HFFc6 (cell line): ENCODE measurements at regions not wholly inside any gene's neighbourhood (a gene's known extent, or its start where the extent isn't known, plus 50 kb on each side); places are given as distances from the start of the nearest gene placed in this dataset.

Experiments
- DNase-seq: peaks from one replicate; pipeline ENCODE4 v3.0.0-alpha.2; 2018
- H3K27ac Mint-ChIP-seq: 2 replicates; pipeline ENCODE4 v1.8.0; 2020; ENCODE audit warnings: mild to moderate bottlenecking, mixed read lengths
- H3K27me3 Mint-ChIP-seq: 2 replicates; pipeline ENCODE4 v1.8.0; 2021; ENCODE audit warnings: mild to moderate bottlenecking, moderate library complexity, mixed read lengths; ENCODE audit not compliant: insufficient read depth
- H3K36me3 Mint-ChIP-seq: 2 replicates; pipeline ENCODE4 v1.8.0; 2021; ENCODE audit warnings: low read depth, mixed read lengths
- H3K4me1 Mint-ChIP-seq: 2 replicates; pipeline ENCODE4 v1.8.0; 2020; ENCODE audit warnings: low read depth, mixed read lengths
- H3K4me3 Mint-ChIP-seq: 2 replicates; pipeline ENCODE4 v1.8.0; 2020; ENCODE audit warnings: mild to moderate bottlenecking, moderate library complexity, mixed read lengths
- H3K9me3 Mint-ChIP-seq: 2 replicates; pipeline ENCODE4 v1.8.0; 2020; ENCODE audit warnings: mild to moderate bottlenecking, mixed read lengths
- TF ChIP-seq, protein P1 (sequence below): fragments of 200-600 bp; sonication (generic); IDR thresholded peaks from 2 replicates; pipeline ENCODE4 v1.5.0; 2021; ENCODE audit warnings: antibody characterized with exemption, mild to moderate bottlenecking

DNA sequence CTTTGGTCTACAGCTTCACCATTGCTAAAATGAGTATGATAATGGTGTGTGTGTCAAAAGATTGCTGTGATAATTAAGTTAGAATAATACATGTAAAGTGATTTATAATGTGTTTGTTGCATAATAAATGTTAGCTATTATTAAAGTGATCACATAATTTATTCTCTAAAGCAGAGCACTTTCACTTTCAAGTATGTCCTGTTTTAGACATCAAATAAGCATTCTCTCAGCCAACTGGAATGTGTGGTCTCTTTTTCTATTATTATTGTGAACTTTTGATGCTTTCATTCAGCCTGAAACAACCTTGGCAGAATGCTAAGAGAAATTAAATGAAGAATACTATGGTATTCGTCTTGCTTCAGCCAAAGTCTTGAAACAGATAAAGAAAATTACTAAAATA, 102.8 kb upstream of the COL11A1 start:
- H3K27me3 Mint-ChIP-seq, result no peaks in the 10 kb centered on the region
- TF ChIP-seq, protein P1, sequence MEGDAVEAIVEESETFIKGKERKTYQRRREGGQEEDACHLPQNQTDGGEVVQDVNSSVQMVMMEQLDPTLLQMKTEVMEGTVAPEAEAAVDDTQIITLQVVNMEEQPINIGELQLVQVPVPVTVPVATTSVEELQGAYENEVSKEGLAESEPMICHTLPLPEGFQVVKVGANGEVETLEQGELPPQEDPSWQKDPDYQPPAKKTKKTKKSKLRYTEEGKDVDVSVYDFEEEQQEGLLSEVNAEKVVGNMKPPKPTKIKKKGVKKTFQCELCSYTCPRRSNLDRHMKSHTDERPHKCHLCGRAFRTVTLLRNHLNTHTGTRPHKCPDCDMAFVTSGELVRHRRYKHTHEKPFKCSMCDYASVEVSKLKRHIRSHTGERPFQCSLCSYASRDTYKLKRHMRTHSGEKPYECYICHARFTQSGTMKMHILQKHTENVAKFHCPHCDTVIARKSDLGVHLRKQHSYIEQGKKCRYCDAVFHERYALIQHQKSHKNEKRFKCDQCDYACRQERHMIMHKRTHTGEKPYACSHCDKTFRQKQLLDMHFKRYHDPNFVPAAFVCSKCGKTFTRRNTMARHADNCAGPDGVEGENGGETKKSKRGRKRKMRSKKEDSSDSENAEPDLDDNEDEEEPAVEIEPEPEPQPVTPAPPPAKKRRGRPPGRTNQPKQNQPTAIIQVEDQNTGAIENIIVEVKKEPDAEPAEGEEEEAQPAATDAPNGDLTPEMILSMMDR, result no peak
- no peaks in the 10 kb centered on the region for H3K36me3 Mint-ChIP-seq
- DNase-seq, result peak; percentile 8
- H3K4me3 Mint-ChIP-seq, result peak overlapping the region; percentile 81
- H3K4me1 Mint-ChIP-seq, result peaks cover 26% of the 10 kb centered on the region
- H3K27ac Mint-ChIP-seq, result peak overlapping the region; percentile 48
- H3K9me3 Mint-ChIP-seq, result no peaks in the 10 kb centered on the region

DNA sequence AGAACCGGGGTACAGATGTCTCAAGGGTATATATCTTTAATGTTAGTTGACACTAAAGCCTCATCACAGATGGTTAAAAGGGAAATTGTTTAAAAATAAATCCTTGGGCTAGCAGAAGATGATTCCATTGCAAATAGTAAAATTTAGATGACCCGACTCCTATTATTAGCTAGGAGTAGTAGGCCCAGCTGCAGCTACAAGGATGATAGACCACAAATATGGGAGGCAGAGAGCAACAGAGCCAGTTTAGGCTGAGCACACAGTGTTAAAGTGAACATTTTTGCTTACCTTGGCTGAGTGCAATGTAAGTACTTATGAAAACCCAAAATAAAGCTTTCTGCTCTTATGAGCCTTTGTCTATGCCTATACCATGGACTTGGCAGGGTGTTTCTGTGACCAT, 100.5 kb upstream of the COL11A1 start:
- Mint-ChIP-seq H3K4me3 (no peak overlapping the region), H3K4me1 (peaks cover 21% of the 10 kb centered on the region), H3K36me3 (no peaks in the 10 kb centered on the region), H3K27me3 (no peaks in the 10 kb centered on the region), H3K27ac (no peak overlapping the region), H3K9me3 (no peaks in the 10 kb centered on the region)
- DNase-seq, result no peak
- TF ChIP-seq, protein P1, result no peak

DNA sequence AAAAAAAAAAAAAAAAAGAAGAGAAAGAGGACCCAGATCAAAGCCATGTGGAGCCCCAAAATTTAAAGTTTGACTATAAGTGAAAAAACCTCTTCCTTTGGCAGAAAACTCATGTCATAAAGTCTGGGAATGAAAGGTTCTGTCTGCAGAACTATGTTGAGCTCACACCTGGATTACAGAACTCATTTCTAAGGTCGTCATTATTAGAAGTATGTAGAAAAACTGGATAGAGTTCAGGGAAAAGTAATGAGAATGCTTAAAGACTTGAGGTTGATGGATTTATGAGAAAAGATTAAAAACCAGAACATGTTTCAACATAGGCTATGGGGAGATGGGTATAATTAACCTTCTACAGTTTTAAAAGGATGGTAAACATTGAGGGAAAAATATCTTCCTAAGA, 90.7 kb upstream of the COL11A1 start:
- H3K27ac Mint-ChIP-seq, result no peak overlapping the region

DNA sequence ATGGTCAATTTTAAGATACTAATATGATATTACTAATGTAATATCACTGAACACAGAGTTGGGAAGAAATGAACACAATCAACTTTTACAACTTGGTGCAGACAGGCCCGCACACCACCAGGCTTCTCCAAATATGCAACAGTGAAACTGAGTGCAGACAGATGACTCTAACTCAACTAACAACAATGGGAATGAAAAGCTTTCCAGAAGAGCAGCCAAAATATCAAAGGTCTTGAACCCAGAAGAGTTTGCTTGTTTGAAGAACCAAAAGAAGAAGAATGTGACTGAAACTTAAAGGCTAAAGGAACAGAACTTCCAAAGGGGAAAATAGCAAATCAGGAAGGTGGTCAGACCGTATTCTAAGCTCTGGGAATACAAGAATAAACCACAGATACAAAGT, 89.8 kb upstream of the COL11A1 start:
- TF ChIP-seq, protein P1, result no peak
- no peak for DNase-seq
- H3K36me3 Mint-ChIP-seq, result no peaks in the 10 kb centered on the region
- peaks cover 47% of the 10 kb centered on the region for H3K4me1 Mint-ChIP-seq
- no peak overlapping the region; the same call in 1 of the 2 replicates for H3K27ac Mint-ChIP-seq
- H3K27me3 Mint-ChIP-seq, result no peaks in the 10 kb centered on the region
- H3K4me3 Mint-ChIP-seq, result no peak overlapping the region
- no peaks in the 10 kb centered on the region for H3K9me3 Mint-ChIP-seq

More for the DNA sequence above, 90.7 kb upstream of the COL11A1 start:
- no peaks in the 10 kb centered on the region for H3K27me3 Mint-ChIP-seq
- peaks cover 37% of the 10 kb centered on the region for H3K4me1 Mint-ChIP-seq
- H3K36me3 Mint-ChIP-seq, result no peaks in the 10 kb centered on the region
- no peak for DNase-seq
- TF ChIP-seq, protein P1, result no peak
- H3K9me3 Mint-ChIP-seq, result no peaks in the 10 kb centered on the region
- H3K4me3 Mint-ChIP-seq, result no peak overlapping the region

DNA sequence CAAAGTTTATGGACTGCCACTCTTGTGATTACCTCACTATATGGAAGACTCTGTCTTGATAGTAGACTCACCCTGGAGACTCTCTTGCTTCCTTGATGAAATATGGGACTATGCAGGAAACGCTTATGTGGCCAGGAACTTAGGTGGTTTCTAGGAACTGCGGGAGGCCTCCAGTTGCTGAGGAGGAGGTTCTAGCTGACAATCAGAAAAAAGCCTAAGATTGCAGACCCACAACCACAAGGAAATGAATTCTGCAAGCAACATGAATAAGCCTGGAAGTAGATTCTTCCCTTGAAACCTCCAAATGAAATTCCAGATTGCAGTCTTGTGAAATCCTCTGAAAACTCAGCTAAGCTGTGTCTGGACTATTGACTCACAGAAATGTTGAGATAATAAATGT, 88.9 kb upstream of the COL11A1 start:
- H3K27me3 Mint-ChIP-seq, result no peaks in the 10 kb centered on the region

More for the DNA sequence above, 88.9 kb upstream of the COL11A1 start:
- H3K4me3 Mint-ChIP-seq, result no peak overlapping the region
- peak overlapping the region; percentile 54 for H3K27ac Mint-ChIP-seq
- TF ChIP-seq, protein P1, result no peak
- peaks cover 48% of the 10 kb centered on the region for H3K4me1 Mint-ChIP-seq
- H3K36me3 Mint-ChIP-seq, result no peaks in the 10 kb centered on the region
- no peaks in the 10 kb centered on the region for H3K9me3 Mint-ChIP-seq
- DNase-seq, result peak; percentile 70
